A549 (cell line): ENCODE measurements at regions not wholly inside any gene's neighbourhood (a gene's known extent, or its start where the extent isn't known, plus 50 kb on each side); places are given as distances from the start of the nearest gene placed in this dataset.

Source experiments
- ATAC-seq, 2 experiments: fragments of 200-7000 bp in 1 of 2; fragments of >200 bp in 1 of 2; cut with Nextera tagmentation in 1 of 2; cut with Tn5 transposase in 1 of 2; 3 replicates each; pipeline versions ENCODE4 v1.8.0 to v1.9.1; 2018 to 2020; ENCODE audit warnings: mild to moderate bottlenecking in 1 of 2, moderate library complexity in 1 of 2
- CTCF ChIA-PET: fragments of 300-600 bp; sonication (Branson Sonifier 250); formaldehyde crosslinking; extraction: SDS; loops from one replicate; lab custom pipeline; 2021; ENCODE audit warnings: antibody characterized with exemption, inconsistent platforms; lab: Yijun Ruan, JAX
- POLR2A ChIA-PET: fragments of 350-600 bp; formaldehyde crosslinking; extraction: SDS; loops from one replicate; lab custom pipeline; 2021; ENCODE audit warnings: antibody characterized with exemption, inconsistent platforms; lab: Yijun Ruan, JAX
- DNase-seq, 2 experiments: peaks; one replicate each; pipeline versions ENCODE4 v3.0.0 to v3.0.0-alpha.2; 2011 to 2016; ENCODE audit warnings: low read depth in 1 of 2, low spot score in 1 of 2
- FAIRE-seq: peaks from 2 replicates; lab custom pipeline; 2011; peaks lifted over from hg19 to GRCh38; lab: Jason Lieb, UNC
- H3K27ac ChIP-seq, 2 experiments: fragments of >200 bp; sonication (Bioruptor Twin); formaldehyde crosslinking; 3 replicates each; pipeline ENCODE4 v1.5.1; 2016 to 2017
- H3K4me1 ChIP-seq: fragments of >200 bp; sonication (Bioruptor Twin); formaldehyde crosslinking; 3 replicates; pipeline ENCODE4 v1.6.1; 2016
- H3K4me2 ChIP-seq: fragments of >200 bp; sonication (Bioruptor Twin); formaldehyde crosslinking; 3 replicates; pipeline ENCODE4 v1.6.1; 2016
- H3K4me3 ChIP-seq: fragments of >200 bp; sonication (Bioruptor Twin); formaldehyde crosslinking; 3 replicates; pipeline ENCODE4 v1.5.1; 2016
- H3K9me3 ChIP-seq: fragments of >200 bp; sonication (Bioruptor Twin); formaldehyde crosslinking; 3 replicates; pipeline ENCODE4 v1.6.1; 2016
- BHLHE40 ChIP-seq: IDR thresholded peaks from 2 replicates; pipeline ENCODE4 v1.6.1; 2012; ENCODE audit warnings: low read depth, low read length, inconsistent platforms
- CBX2 ChIP-seq: fragments of 200-600 bp; sonication (generic); IDR thresholded peaks from 2 replicates; pipeline ENCODE4 v1.6.1; 2016; ENCODE audit warnings: low read depth, mild to moderate bottlenecking, borderline replicate concordance
- CHD2 ChIP-seq: fragments of 150-350 bp; IDR thresholded peaks from 2 replicates; pipeline ENCODE4 v1.6.1; 2014; ENCODE audit warnings: low read length; ENCODE audit not compliant: partially characterized antibody
- EHF ChIP-seq: fragments of 250-450 bp; sonication (Bioruptor Pico); IDR thresholded peaks from 2 replicates; pipeline ENCODE4 v1.5.0; 2020; ENCODE audit warnings: mild to moderate bottlenecking
- HOXA7 ChIP-seq: fragments of 250-450 bp; sonication (Bioruptor Pico); IDR thresholded peaks from 2 replicates; pipeline ENCODE4 v1.5.0; 2020; ENCODE audit warnings: mild to moderate bottlenecking, moderate library complexity
- HOXB13 ChIP-seq: fragments of 250-450 bp; sonication (Bioruptor Pico); IDR thresholded peaks from 2 replicates; pipeline ENCODE4 v1.5.0; 2020; ENCODE audit warnings: low read depth, mild to moderate bottlenecking, moderate library complexity
- JUN ChIP-seq, 2 experiments: fragments of >200 bp; sonication (Bioruptor Twin); formaldehyde crosslinking; IDR thresholded peaks; 2 replicates in 1 of 2; 3 replicates in 1 of 2; pipeline ENCODE4 v1.6.1; 2016 to 2017
- KDM1A ChIP-seq: fragments of 200-600 bp; sonication (generic); IDR thresholded peaks from 2 replicates; pipeline ENCODE4 v1.6.1; 2016; ENCODE audit warnings: low read depth, mild to moderate bottlenecking
- MAFK ChIP-seq: fragments of 450-650 bp; IDR thresholded peaks from 2 replicates; pipeline ENCODE4 v1.6.1; 2014; ENCODE audit not compliant: partially characterized antibody
- NPAS2 ChIP-seq: fragments of 250-450 bp; sonication (Bioruptor Pico); IDR thresholded peaks from 2 replicates; pipeline ENCODE4 v1.8.0; 2022; ENCODE audit warnings: mild to moderate bottlenecking, moderate library complexity, borderline replicate concordance
- NR3C1 ChIP-seq: fragments of >200 bp; sonication (Bioruptor Twin); formaldehyde crosslinking; IDR thresholded peaks from 3 replicates; pipeline ENCODE4 v1.6.1; 2017
- PHF8 ChIP-seq: fragments of 200-600 bp; sonication (generic); IDR thresholded peaks from 2 replicates; pipeline ENCODE4 v1.6.1; 2016; ENCODE audit warnings: low read depth, mild to moderate bottlenecking, antibody characterized with exemption, moderate library complexity, borderline replicate concordance
- POLR2AphosphoS2 ChIP-seq: conservative IDR thresholded peaks from 2 replicates; pipeline ENCODE4 v1.6.1; 2012; ENCODE audit warnings: low read length, improper control_type of control experiment, inconsistent platforms
- RNF2 ChIP-seq: fragments of 200-600 bp; sonication (generic); IDR thresholded peaks from 2 replicates; pipeline ENCODE4 v1.6.1; 2016; ENCODE audit warnings: low read depth, mild to moderate bottlenecking, antibody characterized with exemption, moderate library complexity, borderline replicate concordance
- SMC3 ChIP-seq: fragments of >200 bp; sonication (Bioruptor Twin); formaldehyde crosslinking; IDR thresholded peaks from 3 replicates; pipeline ENCODE4 v1.6.1; 2018; ENCODE audit warnings: inconsistent platforms
- ZFP36 ChIP-seq: fragments of 450-650 bp; IDR thresholded peaks from 2 replicates; pipeline ENCODE4 v1.6.1; 2014; ENCODE audit warnings: borderline replicate concordance; ENCODE audit not compliant: partially characterized antibody
- WGBS: methylation state at CpG from one replicate; pipeline ENCODE4 v1.1.6; 2017; ENCODE audit errors: missing lambda C conversion rate; 5-methylcytosine and 5-hydroxymethylcytosine counted together
- TF ChIP-seq, protein P1 (sequence below): fragments of 150-350 bp; IDR thresholded peaks from 2 replicates; pipeline ENCODE4 v1.6.1; 2014; ENCODE audit warnings: low read depth, mild to moderate bottlenecking, low read length
- TF ChIP-seq, protein P2 (sequence below): fragments of >200 bp; sonication (Bioruptor Twin); formaldehyde crosslinking; IDR thresholded peaks from 3 replicates; pipeline ENCODE4 v1.5.1; 2016
- TF ChIP-seq, protein P3 (sequence below): IDR thresholded peaks from 2 replicates; pipeline ENCODE4 v1.6.1; 2012
- TF ChIP-seq, protein P4 (sequence below): fragments of 250-450 bp; sonication (Bioruptor Pico); IDR thresholded peaks from 2 replicates; pipeline ENCODE4 v1.5.0; 2021; ENCODE audit warnings: mild to moderate bottlenecking, moderate library complexity, borderline replicate concordance
- TF ChIP-seq, protein P5 (sequence below): fragments of >200 bp; sonication (Bioruptor Twin); formaldehyde crosslinking; IDR thresholded peaks from 3 replicates; pipeline ENCODE4 v1.6.1; 2016

DNA sequence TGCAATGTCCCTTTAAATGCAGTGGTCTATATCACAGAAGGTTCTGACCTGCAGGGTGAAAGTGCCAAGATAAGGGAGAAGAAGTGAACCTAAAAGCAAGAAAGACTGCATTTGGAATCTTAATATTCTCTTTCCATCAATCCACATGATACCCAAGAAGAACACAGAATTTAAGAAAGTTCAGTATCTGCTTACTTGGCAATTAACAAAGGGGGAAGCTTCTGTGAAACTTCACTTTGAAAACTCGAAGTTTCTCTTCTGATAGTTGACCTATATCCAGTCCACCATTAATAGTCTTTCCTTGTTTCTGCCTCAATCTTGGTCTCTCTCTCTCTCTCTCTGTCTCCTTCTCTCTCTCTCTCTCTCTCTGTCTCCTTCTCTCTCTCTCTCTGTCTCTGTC is 592.0 kb downstream of the UTRN start:
- no peak for DNase-seq
- H3K27ac ChIP-seq, result no peak overlapping the region
- no peak overlapping the region for H3K4me3 ChIP-seq
- CTCF ChIA-PET, result no interaction called here
- H3K4me1 ChIP-seq, result 0 out of 3 replicates have a peak, but pooled peaks cover 8% of the 10 kb centered on the region
- 15% methylated on average over 1 of the region's 1 CpG for WGBS
- H3K9me3 ChIP-seq, result no peaks in the 10 kb centered on the region
- POLR2A ChIA-PET, result no interaction called here
- no peak for TF ChIP-seq NPAS2 (CRISPR knock-in tag)
- peak; percentile 29 for TF ChIP-seq MAFK
- no peak for FAIRE-seq
- no peak for ATAC-seq
- H3K4me2 ChIP-seq, result no peak overlapping the region

DNA sequence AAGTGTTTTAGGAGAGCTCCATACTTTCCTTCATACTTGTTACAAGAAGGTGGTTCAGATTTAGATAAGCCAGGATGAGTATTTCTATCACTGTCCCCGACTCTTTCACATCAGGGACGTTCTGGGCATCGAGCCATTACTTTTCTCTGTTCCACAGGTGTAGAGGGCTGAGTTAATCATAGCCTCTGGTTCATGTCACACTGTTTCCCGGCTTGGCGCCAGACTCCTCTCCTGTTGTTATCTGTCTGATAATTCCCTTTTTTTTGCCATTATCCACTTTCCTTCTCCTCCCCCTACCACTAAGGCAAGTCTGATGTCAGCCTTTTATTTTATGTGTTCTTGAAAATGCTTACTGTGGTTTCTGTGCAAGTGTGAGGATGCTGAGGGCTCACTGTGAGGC is 593.4 kb downstream of the UTRN start:
- no peak for FAIRE-seq
- TF ChIP-seq, protein P1, sequence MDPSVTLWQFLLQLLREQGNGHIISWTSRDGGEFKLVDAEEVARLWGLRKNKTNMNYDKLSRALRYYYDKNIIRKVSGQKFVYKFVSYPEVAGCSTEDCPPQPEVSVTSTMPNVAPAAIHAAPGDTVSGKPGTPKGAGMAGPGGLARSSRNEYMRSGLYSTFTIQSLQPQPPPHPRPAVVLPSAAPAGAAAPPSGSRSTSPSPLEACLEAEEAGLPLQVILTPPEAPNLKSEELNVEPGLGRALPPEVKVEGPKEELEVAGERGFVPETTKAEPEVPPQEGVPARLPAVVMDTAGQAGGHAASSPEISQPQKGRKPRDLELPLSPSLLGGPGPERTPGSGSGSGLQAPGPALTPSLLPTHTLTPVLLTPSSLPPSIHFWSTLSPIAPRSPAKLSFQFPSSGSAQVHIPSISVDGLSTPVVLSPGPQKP, result no peak
- TF ChIP-seq BHLHE40 (no peak), EHF (CRISPR knock-in tag) (no peak), HOXA7 (CRISPR knock-in tag) (no peak), CHD2 (no peak), RNF2 (no peak), JUN (IDR thresholded peaks at IDR 0.05) (no peak), HOXB13 (CRISPR knock-in tag) (no peak), SMC3 (no peak), POLR2AphosphoS2 (no peak), PHF8 (no peak), KDM1A (no peak), CBX2 (no peak), NR3C1 (no peak), ZFP36 (no peak)
- TF ChIP-seq, protein P2, sequence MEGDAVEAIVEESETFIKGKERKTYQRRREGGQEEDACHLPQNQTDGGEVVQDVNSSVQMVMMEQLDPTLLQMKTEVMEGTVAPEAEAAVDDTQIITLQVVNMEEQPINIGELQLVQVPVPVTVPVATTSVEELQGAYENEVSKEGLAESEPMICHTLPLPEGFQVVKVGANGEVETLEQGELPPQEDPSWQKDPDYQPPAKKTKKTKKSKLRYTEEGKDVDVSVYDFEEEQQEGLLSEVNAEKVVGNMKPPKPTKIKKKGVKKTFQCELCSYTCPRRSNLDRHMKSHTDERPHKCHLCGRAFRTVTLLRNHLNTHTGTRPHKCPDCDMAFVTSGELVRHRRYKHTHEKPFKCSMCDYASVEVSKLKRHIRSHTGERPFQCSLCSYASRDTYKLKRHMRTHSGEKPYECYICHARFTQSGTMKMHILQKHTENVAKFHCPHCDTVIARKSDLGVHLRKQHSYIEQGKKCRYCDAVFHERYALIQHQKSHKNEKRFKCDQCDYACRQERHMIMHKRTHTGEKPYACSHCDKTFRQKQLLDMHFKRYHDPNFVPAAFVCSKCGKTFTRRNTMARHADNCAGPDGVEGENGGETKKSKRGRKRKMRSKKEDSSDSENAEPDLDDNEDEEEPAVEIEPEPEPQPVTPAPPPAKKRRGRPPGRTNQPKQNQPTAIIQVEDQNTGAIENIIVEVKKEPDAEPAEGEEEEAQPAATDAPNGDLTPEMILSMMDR, result no peak
- TF ChIP-seq, protein P3, sequence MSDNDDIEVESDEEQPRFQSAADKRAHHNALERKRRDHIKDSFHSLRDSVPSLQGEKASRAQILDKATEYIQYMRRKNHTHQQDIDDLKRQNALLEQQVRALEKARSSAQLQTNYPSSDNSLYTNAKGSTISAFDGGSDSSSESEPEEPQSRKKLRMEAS, result no peak
- TF ChIP-seq, protein P4, sequence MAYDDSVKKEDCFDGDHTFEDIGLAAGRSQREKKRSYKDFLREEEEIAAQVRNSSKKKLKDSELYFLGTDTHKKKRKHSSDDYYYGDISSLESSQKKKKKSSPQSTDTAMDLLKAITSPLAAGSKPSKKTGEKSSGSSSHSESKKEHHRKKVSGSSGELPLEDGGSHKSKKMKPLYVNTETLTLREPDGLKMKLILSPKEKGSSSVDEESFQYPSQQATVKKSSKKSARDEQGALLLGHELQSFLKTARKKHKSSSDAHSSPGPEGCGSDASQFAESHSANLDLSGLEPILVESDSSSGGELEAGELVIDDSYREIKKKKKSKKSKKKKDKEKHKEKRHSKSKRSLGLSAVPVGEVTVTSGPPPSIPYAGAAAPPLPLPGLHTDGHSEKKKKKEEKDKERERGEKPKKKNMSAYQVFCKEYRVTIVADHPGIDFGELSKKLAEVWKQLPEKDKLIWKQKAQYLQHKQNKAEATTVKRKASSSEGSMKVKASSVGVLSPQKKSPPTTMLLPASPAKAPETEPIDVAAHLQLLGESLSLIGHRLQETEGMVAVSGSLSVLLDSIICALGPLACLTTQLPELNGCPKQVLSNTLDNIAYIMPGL (CRISPR knock-in tag), result no peak
- TF ChIP-seq, protein P5, sequence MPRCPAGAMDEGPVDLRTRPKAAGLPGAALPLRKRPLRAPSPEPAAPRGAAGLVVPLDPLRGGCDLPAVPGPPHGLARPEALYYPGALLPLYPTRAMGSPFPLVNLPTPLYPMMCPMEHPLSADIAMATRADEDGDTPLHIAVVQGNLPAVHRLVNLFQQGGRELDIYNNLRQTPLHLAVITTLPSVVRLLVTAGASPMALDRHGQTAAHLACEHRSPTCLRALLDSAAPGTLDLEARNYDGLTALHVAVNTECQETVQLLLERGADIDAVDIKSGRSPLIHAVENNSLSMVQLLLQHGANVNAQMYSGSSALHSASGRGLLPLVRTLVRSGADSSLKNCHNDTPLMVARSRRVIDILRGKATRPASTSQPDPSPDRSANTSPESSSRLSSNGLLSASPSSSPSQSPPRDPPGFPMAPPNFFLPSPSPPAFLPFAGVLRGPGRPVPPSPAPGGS, result no peak
- TF ChIP-seq, all 56 proteins: peak for 0

More for the DNA sequence above, 593.4 kb downstream of the UTRN start:
- ChIA-PET CTCF (no interaction called here), POLR2A (no interaction called here)
- Histone ChIP-seq H3K4me2 (no peak overlapping the region), H3K27ac (no peak overlapping the region), H3K4me1 (0 out of 3 replicates have a peak, but pooled peaks cover 8% of the 10 kb centered on the region), H3K9me3 (no peaks in the 10 kb centered on the region), H3K4me3 (no peak overlapping the region)
- no peak for DNase-seq
- 48% methylated on average over 5 of the region's 5 CpGs for WGBS
- ATAC-seq, result no peak
